ENCODE measurements at regions not wholly inside any gene's neighbourhood (a gene's known extent, or its start where the extent isn't known, plus 50 kb on each side); places are given as distances from the start of the nearest gene placed in this dataset.
A peak's percentile ranks its signal among the peaks of the same experiment; 100 is the strongest.
"Not testable (repeated sequence)": the region's sequence is repeated elsewhere in the genome, so short reads cannot be mapped to it uniquely, and the experiment has no call there.

DNA sequence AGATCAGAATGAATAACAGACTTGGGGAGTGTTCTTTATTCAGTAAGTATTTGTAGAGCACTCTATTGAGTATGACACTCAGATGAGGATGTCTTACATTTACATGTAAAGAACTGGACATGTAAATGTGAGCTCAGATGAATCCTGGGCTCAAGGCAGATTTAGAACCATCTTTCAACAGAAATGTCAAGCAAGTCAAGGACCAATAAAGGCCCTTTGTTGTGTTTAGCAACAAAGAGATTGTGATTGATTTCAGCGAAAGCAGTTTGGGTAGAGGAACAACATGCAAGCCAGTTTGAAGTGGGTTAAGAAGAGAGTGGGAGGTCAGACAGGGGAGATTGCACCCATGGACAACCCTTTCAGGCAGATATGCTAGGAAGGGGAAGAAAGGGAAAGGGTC is 194.2 kb upstream of the DNAJC19 start:
- H3K4me3 ChIP-seq (ENCODE audit: low read depth, low read length) = no peak overlapping the region
- DNase-seq (ENCODE audit: low read depth) = no peak

DNA sequence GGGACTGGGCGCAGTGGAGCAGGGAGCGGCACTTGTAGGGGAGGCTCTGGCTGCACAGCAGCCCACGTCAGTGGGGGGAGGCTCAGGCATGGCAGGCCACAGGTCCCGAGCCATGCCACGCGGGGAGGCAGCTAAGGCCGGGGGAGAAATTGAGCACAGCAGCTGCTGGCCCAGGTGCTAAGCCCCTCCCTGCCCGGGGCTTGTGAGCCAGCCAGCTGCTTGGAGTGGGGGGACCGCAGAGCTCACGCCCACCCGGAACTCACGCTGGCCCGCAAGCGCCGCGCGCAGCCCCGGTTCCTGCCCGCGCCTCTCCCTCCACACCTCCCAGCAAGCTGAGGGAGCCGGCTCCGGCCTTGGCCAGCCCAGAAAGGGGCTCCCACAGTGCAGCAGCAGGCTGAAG is 193.5 kb upstream of the DNAJC19 start:
- not testable (repeated sequence) for H3K4me3 ChIP-seq (ENCODE audit: low read depth, low read length); DNase-seq (ENCODE audit: low read depth)

DNA sequence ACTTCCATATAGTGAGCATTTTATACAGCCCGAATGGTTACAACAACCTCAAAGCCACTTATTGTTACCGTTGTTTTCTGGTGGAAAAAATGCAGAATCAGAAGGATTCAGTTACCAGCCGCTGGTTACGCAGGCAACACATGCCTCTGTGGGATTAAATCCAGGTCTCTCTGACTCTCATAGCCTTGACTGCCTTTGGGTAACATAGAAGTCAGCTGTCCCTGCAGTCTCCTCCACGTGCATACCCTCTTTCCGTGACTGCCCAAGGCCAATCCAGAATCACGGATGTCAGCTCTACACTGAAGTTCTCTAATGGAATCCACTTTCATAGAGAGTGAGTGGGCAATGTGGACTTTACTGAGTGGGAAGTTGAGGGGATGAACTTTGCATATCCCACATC is 189.5 kb upstream of the DNAJC19 start:
- no peak overlapping the region for H3K4me3 ChIP-seq (ENCODE audit: low read depth, low read length)
- DNase-seq (ENCODE audit: low read depth) = no peak

DNA sequence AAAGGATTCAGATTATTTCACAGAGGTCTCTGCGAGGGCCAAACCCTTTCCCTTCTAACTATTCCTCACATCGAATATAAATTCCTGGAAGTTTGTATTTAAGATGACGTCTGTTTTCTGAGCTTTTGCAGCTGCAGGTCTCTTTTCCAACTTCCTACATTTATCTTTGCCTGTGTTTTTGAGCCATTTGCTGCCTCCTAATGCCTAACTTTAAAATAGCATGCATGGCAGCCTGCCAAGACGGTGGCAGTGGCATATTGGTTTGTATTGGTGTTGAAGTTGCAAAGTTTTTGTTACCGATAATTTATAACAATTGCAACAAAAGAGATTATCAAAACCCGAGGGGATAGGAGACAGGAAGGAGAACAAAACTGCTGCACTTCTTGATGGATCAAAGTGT is 187.1 kb upstream of the DNAJC19 start:
- no peak overlapping the region for H3K4me3 ChIP-seq (ENCODE audit: low read depth, low read length)
- peak; percentile 1 for DNase-seq (ENCODE audit: low read depth)

DNA sequence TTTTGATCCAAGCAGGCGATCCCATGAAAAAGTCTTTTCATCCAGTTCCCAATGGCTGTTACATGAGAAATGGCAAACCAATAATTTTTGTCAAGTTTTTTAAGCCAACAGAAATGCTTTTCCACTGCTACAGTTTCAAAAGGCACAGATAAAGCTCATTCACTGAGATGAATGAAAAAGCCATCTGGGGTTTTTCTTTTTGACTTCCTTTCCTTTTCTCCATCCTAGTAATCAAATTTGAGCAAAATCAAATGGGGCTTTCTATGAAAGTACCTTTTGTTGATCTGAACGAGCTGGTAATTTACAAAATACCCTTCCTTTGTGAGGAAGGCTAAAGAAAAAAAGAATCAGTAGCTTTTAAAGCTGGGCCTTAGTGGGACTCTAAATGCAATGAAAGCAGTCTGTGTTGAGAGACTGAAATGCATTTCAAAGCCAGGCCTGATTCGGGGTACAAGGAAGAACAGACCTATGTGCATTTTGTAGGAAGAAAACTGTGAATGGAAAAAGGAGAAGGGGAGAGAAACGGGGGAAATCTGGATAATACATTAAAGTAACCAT is 185.2 kb upstream of the DNAJC19 start:
- no peak for DNase-seq (ENCODE audit: low read depth)
- H3K4me3 ChIP-seq (ENCODE audit: low read depth, low read length) = no peak overlapping the region

DNA sequence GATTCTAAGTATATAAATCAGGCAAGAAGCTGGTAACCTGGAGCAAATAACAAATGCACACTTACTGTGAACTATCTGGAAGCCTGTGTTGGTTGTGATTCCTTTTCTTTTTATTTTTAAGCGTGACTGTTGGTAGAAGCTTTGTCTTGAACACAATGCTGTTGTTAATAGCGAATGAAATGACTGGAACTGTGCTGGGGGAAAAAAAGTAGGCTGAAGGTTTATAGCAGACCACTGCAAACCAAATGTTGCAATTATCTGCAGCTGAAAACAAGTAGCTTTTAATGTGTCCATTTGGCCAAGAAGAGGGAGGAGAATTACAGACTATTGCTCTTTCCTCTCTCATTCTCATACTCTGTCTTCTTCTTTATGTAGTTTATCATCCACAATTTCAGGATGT is 184.5 kb upstream of the DNAJC19 start:
- no peak for DNase-seq (ENCODE audit: low read depth)
- H3K4me3 ChIP-seq (ENCODE audit: low read depth, low read length) = no peak overlapping the region

DNA sequence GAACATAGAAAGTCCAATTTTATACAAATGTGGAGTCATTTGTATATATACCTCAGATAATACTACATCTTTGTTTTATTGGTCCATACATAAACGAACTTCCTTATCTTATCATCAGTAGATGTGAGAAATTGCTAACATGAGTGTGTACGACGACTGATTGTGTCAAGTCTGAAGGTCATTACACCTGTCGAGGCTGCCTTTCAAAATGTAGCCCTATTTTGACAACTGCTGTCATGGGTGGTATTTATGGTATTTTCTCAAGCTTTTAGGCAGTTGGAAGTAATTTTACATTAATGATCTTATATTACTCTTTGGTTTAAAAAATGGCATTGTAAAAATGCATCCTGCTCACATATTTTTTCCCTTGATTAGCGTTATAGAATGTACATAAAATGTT is 183.7 kb upstream of the DNAJC19 start:
- no peak overlapping the region for H3K4me3 ChIP-seq (ENCODE audit: low read depth, low read length)
- DNase-seq (ENCODE audit: low read depth) = no peak

DNA sequence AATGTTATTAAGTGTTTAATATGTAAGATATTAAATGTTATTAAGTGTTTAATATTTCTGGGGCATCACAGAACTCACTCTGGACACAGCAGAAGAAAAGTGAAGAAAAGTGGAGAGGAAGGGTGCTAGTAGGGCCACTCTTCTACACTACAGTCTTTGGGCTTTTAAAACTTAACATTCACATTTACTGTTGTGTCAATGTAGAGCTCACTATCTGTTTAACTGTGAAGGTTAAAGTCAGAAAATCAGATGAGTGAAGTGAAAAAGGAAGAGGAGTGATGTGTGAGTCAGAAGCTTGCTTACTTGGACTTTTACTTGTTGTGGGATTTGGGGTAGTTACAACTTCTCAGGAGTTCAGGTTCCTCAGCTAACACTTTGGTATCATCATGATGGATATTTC is 145.3 kb upstream of the DNAJC19 start:
- no peak for DNase-seq (ENCODE audit: low read depth)
- no peak overlapping the region for H3K4me3 ChIP-seq (ENCODE audit: low read depth, low read length)

DNA sequence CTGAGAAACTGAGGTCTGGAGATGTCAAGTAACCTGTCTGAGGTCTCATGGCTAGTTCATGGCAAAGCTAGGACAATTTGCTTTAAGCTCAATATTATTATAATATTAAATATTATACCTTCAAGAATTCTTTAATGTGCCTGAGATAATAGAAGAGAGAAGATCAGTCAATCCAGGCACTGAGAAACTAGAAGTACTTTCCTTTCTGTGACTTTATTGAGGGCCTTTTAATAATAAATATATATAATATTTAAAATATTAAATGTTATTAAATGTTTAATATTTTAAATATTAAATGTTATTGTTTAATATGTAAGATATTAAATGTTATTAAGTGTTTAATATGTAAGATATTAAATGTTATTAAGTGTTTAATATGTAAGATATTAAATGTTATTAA is 144.3 kb upstream of the DNAJC19 start:
- no peak for DNase-seq (ENCODE audit: low read depth)
- H3K4me3 ChIP-seq (ENCODE audit: low read depth, low read length) = no peak overlapping the region

DNA sequence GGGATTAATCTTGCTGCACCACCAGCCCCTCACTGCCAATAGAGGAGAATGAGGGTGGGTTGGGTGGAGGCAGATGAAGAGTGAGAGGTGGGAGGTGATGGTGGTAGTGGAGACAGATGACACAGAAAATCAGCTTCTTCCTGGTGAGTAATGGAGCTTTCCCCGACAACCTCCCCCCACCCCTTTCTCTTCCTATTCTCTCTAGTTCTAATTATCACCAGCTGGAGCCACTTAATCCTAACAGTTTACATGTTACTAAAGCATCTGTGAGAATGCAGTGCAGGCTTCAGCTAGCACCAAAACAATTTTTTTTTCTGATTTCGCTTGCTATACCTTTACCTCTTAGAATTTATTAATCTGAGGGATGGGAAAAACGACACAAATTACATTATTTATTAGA is 116.1 kb upstream of the DNAJC19 start:
- no peak for DNase-seq (ENCODE audit: low read depth)
- no peak overlapping the region for H3K4me3 ChIP-seq (ENCODE audit: low read depth, low read length)

DNA sequence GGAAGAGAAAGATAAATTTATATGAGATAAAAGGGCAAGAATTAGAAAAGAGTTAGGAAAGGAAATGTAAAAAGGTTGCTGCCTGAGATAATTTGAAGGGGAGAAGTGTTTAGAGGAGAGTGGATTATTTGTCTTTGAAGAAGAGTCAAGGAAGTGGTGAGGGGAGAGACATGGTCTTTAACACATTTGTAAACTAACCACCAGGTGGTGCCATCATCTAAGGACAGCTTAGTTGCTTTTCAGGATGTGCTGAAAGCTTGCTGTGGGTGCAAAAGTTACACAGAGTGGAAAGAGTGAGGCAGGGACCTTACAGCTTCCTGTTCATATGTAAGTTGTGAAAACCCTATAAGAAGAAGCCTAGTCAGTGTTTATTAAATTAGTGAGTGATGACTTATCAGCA is 114.1 kb upstream of the DNAJC19 start:
- no peak overlapping the region for H3K4me3 ChIP-seq (ENCODE audit: low read depth, low read length)
- DNase-seq (ENCODE audit: low read depth) = no peak

DNA sequence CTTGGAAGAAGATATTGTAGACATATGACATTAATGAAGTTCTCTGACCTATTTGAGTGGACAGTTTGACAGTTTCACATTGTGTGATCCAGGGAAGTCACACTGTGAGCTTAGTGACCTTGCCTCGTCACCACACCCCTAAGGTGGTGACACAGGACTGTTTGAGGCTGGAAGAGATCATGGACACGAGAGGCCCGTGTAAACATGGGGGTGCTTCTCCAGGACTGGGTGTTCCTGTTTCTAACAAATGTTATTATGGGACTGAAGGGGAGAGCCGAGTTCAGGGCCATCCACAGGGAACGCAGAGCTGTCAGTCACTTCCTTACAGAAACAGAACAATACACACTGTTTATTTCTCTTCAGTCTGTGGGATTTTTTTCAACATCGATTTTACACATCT is 96.5 kb upstream of the DNAJC19 start:
- H3K4me3 ChIP-seq (ENCODE audit: low read depth, low read length) = no peak overlapping the region
- DNase-seq (ENCODE audit: low read depth) = no peak

DNA sequence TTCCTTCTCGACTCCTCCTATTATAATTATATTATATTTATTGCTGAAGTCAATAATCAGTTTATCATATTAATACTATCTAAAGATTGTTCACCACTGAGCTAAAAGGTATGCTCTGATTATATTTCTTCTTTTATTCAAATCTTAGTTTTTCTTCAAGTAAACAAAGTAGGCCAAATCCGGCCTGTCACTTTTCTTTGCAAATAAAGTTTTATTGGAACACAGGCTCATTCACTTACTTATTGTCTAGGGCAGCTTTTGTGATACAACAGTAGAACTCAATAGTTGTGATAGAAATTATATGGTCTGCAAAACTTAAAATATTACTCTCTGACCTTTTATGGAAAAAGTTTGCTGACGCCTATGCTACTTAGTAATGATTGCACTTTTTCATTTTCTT is 92.4 kb upstream of the DNAJC19 start:
- H3K4me3 ChIP-seq (ENCODE audit: low read depth, low read length) = no peak overlapping the region
- no peak for DNase-seq (ENCODE audit: low read depth)

DNA sequence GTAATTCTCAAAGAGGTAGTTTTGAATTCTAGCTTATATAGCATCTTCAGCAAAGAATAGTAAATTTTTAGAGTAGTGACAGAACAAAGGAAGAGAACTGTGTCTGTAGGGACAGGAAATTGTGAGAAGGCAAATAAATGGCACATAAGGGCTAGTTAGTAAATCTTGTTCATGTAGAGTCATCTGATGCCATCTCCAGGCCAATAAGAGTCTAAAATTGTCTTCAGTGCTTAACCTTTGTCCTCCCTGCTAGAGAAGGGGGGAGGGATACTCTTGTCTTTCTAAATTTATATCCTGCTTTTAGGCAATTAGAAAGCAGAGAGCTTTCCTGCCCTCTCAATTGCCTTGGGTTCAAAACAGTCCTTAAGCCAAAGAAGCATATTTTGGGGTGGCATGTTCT is 87.0 kb upstream of the DNAJC19 start:
- DNase-seq (ENCODE audit: low read depth) = no peak
- no peak overlapping the region for H3K4me3 ChIP-seq (ENCODE audit: low read depth, low read length)

DNA sequence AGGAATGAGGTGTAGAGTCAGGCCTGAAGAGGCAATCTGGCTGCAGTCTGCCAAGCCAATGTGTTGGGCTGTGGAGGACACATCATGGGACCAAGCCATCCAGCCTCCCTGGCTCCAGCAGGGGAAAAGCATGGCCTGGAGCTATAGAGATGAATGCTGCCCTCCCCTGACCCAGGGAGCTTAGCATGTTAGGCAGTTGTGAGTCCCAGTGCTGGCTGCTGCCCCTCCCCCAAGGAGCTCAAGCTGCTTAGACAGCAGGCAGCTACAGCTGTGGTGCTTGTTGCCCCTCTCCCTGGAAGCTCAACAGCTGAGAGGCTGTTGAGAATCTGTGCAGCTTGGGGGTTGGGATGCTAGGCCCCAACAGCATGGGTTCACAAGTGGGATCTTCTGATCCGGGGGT is 85.6 kb upstream of the DNAJC19 start:
- no peak overlapping the region for H3K4me3 ChIP-seq (ENCODE audit: low read depth, low read length)

DNA sequence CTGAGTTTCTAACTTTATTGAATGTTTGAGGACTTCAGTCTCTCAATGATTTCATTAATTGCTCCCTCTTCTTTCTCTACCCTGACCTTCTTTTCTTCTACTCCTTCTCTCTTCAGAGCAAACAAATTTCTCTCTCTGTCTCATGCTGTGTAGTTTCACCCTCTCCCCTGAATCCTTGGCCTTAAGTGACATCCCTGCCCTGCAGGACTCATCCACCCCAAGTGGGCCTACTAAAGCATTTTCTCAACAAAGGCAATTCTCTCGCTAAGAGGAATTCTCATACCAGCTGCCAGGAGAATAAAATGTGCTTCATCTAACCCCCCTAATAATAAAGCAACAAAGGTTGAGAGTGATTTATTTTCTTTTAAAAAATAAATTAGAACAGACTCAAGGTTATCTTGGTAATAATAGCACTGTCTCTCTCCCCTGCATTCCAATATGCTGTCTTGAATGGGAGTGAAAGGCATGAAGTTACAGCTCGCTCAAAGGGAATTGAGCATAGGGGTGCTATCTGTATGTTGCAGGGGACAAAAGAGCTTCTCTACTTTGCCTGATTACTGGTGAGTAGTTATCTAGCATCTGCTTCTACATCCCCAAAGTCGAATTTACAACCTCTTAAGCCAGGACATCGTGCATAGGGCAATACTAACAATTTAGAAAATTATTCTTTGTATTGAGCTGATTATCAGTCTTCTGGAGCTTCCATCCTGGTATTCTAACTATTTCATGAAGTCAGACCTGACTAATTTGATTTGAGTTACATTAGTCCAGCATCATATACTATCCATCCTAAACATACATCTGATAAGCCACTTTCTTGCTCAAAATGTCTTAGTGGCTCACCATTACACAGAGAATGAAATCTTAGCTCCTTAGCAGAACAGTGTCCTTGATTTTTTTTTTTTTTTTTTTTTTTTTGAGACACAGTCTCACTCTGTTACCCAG is 76.9 kb upstream of the DNAJC19 start:
- no peak overlapping the region for H3K4me3 ChIP-seq (ENCODE audit: low read depth, low read length)

More for the DNA sequence above, 85.6 kb upstream of the DNAJC19 start:
- no peak for DNase-seq (ENCODE audit: low read depth)

DNA sequence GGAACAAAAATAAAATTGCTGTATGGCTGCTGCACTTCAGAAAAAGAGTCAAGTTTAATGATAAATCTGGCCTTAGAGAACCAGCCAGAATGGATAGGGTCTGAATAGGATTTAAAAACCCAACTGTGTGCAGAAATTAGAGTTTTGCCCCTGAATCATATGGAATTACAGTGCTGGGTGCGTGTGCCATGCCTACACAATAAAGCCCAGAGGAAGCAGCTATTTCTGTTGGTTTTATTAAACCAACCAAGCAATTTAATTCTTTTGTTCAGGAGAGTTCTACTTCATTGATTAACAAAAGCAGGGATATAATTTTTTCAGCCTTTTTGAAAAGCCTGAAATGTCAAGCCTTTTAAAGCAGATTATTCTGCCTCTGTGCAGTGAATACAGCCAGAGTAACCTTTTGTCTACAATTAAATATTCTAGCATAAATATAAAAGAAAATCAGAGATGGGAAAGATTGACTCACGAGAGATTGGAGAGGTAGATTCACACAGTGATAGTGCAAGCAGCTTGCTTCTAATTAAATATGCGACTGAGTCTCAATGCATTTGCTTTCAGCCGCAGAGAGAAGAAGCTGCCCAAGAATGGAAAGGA is 66.7 kb upstream of the DNAJC19 start:
- DNase-seq (ENCODE audit: low read depth) = no peak
- no peak overlapping the region for H3K4me3 ChIP-seq (ENCODE audit: low read depth, low read length)

More for the DNA sequence above, 76.9 kb upstream of the DNAJC19 start:
- no peak for DNase-seq (ENCODE audit: low read depth)

DNA sequence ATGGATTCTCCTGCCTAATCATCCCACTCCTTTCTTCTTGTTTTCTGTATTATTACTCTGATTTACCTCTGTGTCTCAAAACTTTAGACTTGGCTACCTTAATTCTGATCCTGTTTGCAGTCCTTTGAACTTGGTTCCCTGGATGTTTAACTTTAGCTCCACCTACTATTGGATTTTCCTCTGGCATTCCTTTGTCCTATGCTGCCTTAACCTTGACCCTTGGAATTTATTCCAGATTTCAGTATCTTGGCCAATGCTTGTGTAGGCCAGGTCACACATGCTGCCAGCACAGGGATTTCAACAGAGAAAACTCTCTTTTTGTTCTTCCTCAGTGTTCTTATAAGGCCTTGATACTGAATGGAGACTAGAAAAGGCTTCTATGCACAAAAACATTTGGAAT is 65.0 kb upstream of the DNAJC19 start:
- no peak overlapping the region for H3K4me3 ChIP-seq (ENCODE audit: low read depth, low read length)
- DNase-seq (ENCODE audit: low read depth) = no peak

DNA sequence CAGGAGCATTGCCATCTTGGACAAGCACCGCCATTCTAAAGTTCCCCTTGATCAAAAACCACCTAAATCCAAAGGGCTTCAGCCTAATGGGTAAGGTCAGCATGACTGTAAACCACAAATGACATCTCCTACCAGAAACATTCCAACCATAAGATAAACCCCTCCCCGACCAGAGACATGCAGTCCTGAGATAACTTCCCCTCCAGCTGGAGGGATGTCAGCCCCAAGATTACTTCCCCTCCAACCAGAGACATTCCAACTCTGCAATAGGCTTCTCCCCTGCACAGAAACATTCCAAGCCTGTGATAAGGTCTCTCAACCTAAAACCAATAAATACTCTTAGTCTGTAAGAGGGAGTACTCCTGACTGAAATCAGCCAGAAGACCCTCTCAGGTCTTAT is 62.7 kb upstream of the DNAJC19 start:
- H3K4me3 ChIP-seq (ENCODE audit: low read depth, low read length) = no peak overlapping the region
- DNase-seq (ENCODE audit: low read depth) = no peak

DNA sequence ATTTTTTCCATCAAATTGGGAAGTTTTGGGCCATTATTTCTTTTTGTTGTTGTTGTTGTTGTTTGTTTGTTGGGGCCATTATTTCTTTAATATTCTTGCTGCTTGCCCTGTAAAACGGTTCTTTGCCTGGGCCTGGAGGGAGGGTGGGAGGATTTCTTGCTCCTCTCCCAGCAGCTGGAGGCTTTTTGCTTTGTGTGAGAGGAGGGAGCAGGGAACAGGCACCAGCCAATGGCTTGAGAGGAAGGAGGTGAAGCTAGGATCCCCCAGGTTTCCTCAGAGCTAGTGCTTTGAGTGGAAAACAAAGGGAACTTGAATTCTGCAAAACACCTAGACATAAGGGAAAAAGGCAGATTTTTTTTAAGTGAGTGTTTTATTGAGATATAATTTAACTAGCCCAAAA is 61.2 kb upstream of the DNAJC19 start:
- no peak overlapping the region for H3K4me3 ChIP-seq (ENCODE audit: low read depth, low read length)
- DNase-seq (ENCODE audit: low read depth) = no peak

DNA sequence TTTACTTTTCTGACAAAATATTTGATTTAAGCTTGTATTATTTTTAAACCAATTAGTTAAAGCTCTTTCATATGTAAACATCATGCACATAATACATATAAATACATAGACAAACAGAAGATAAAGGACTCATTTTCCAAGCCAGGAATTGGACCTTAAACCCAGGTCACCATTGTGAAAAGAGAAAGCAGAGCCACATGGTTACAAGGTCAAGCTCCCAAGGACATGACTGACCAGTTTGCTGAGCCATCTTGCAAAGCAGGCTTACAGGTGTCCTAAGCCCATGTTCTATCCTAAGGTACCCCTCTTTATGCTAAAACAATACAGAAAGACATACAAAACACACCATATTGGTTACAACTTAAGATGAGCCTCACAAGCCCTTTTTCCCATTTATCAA is 50.5 kb upstream of the DNAJC19 start:
- DNase-seq (ENCODE audit: low read depth) = no peak
- no peak overlapping the region for H3K4me3 ChIP-seq (ENCODE audit: low read depth, low read length)
